Kidney (tissue), 13 donors: ENCODE measurements at regions not wholly inside any gene's neighbourhood (a gene's known extent, or its start where the extent isn't known, plus 50 kb on each side); places are given as distances from the start of the nearest gene placed in this dataset.
"Not testable (repeated sequence)": the region's sequence is repeated elsewhere in the genome, so short reads cannot be mapped to it uniquely, and the experiment has no call there.

Experiments
- DNase-seq, 5 donors: peaks; one replicate each; pipeline ENCODE4 v3.0.0-alpha.2; 2013 to 2020
- FAIRE-seq: peaks from 2 replicates; lab custom pipeline; 2012; peaks lifted over from hg19 to GRCh38; lab: Jason Lieb, UNC
- H3K27ac ChIP-seq, 2 donors: one replicate each; pipeline ENCODE4 v1.7.0; 2013; ENCODE audit warnings: low read depth in 2 of 2, low read length in 2 of 2, inconsistent platforms in 1 of 2
- H3K27me3 ChIP-seq: one replicate; pipeline ENCODE4 v1.7.1; 2013; ENCODE audit warnings: low read length, inconsistent platforms; ENCODE audit not compliant: control insufficient read depth, insufficient read depth
- H3K36me3 ChIP-seq, 3 donors: one replicate each; pipeline versions ENCODE4 v1.7.0 to v1.7.1; 2013; ENCODE audit warnings: low read length in 3 of 3, control low read depth in 1 of 3, inconsistent platforms in 1 of 3; ENCODE audit not compliant: insufficient read depth in 3 of 3, control insufficient read depth in 2 of 3
- H3K4me1 ChIP-seq, 3 donors: one replicate each; pipeline versions ENCODE4 v1.7.0 to v1.7.1; 2013; ENCODE audit warnings: low read length in 3 of 3, inconsistent platforms in 1 of 3, low read depth in 1 of 3; ENCODE audit not compliant: control insufficient read depth in 2 of 3, insufficient read depth in 2 of 3
- H3K4me3 ChIP-seq, 3 donors: one replicate each; pipeline versions ENCODE4 v1.7.0 to v1.8.1; 2013; ENCODE audit warnings: low read length in 3 of 3, control low read depth in 1 of 3, inconsistent platforms in 1 of 3
- H3K9ac ChIP-seq, 3 donors: one replicate each; pipeline versions ENCODE4 v1.7.0 to v1.7.1; 2013; ENCODE audit warnings: low read length in 3 of 3, control low read depth in 1 of 3, inconsistent platforms in 1 of 3
- H3K9me3 ChIP-seq, 3 donors: one replicate each; pipeline versions ENCODE4 v1.7.0 to v1.7.1; 2013; ENCODE audit warnings: low read length in 3 of 3, control low read depth in 1 of 3, inconsistent platforms in 1 of 3; ENCODE audit not compliant: control insufficient read depth in 2 of 3, insufficient read depth in 1 of 3
- intact Hi-C: fragments of 100-400 bp; cut with DNase I; formaldehyde crosslinking; loops from one replicate; pipeline ENCODE4 v1.11.1; 2022
- TF ChIP-seq, protein P1 (sequence below): IDR thresholded peaks from 3 replicates; pipeline ENCODE4 v1.5.1; 2012; ENCODE audit warnings: mild to moderate bottlenecking, moderate library complexity, borderline replicate concordance; ENCODE audit not compliant: insufficient read depth; ENCODE audit errors: extremely low read depth
- donor health status: control.
- donor health status: control.
- donor health status: control.
- donor health status: control.
- donor health status: control.
- donor health status: DM: yes; HTN: yes; CAD: no.
- donor health status: Normal renal cell carcinoma (clear cell type).

DNA sequence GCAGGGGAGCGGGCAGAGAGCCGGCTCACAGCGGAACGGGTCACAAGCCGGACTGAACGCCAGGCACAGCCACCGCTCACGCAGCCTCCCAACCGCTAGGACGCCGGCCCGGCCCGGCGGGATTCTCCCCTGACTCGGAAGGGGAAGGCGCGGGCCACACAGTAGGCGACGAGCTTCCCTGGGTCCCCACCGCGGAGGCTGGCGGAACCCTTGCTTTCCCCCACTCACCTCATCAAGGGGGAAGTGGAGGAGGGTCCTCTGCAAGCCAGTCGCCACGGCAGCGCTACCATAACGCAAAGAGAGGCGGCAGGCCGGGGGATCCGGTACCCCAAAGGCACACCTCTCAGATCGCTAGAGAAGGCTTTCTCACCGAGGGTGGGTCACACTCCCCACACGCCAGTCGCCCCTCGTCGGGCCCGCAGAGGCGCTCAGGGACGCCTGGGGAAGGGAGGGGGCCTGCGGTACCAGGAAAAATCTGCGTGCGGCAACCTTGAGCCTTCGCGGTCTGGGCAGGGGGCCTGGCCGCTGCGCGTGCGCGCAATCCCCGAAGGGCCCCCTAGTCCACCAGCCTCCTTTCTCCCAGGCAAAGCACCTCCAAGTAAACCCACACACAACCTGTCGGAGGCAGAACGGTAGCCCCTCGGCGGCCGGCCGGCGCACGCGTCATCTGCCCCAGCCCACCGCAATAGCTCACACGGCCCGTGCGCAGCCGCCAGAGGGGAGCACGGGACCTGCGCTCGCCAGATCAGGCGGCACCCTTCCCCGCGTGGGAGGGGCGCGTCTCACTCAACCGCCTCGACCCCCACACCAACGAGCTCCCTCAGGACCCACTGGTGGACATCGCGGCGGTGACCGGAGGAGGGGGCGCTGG, 95.8 kb upstream of the ANKRD30BL start:
- not testable (repeated sequence) for FAIRE-seq
- peak; percentile 52 to 66 (median 61) for DNase-seq

GRCh38 chr2:132259276-132259675, 97.5 kb upstream of the ANKRD30BL start:
- not testable (repeated sequence) for H3K27me3 ChIP-seq, FAIRE-seq

More for the DNA sequence above, 95.8 kb upstream of the ANKRD30BL start:
- H3K4me3 ChIP-seq, H3K27ac ChIP-seq, H3K4me1 ChIP-seq, H3K9ac ChIP-seq, H3K36me3 ChIP-seq, H3K27me3 ChIP-seq, intact Hi-C loops, H3K9me3 ChIP-seq: not testable (repeated sequence)

DNA sequence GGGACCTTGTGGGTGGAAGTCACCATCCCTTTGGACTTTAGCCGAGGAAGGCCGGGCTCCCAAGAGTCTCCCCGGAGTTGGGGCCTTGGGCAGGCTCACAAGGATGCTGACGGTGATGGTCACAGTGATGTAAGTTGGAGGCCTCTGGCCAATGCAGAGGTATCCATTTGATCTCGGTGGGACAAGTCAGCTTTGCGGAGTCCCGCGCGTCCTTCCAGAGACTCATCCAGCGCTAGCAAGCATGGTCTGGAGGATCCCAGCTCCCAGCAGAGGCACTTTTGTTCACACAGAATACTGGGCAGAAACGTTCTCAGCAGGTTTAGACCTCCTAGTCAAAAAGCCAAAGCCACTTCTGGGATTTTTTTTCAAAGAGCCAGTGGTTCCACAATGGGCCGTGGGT, 103.8 kb upstream of the ANKRD30BL start:
- H3K27ac ChIP-seq, H3K27me3 ChIP-seq, intact Hi-C loops, H3K4me1 ChIP-seq, FAIRE-seq, H3K9me3 ChIP-seq, DNase-seq, H3K36me3 ChIP-seq, H3K4me3 ChIP-seq, H3K9ac ChIP-seq: not testable (repeated sequence)

More at GRCh38 chr2:132259276-132259675, 97.5 kb upstream of the ANKRD30BL start:
- intact Hi-C loops, H3K9ac ChIP-seq, H3K27ac ChIP-seq, H3K36me3 ChIP-seq, H3K4me1 ChIP-seq, H3K9me3 ChIP-seq, DNase-seq, H3K4me3 ChIP-seq: not testable (repeated sequence)

GRCh38 chr2:132267105-132267497, 105.3 kb upstream of the ANKRD30BL start:
- H3K27me3 ChIP-seq: peaks cover 3% of the 10 kb centered on the region
- no peak for FAIRE-seq
- DNase-seq: no peak
- H3K4me1 ChIP-seq: peaks cover 0 to 2% (median 0%) of the 10 kb centered on the region in 3 donors
- H3K4me3 ChIP-seq: peak overlapping the region in 1 of 3 donors; percentile 20
- no peaks in the 10 kb centered on the region for H3K36me3 ChIP-seq
- intact Hi-C loops: no loop called here
- TF ChIP-seq, protein P1, sequence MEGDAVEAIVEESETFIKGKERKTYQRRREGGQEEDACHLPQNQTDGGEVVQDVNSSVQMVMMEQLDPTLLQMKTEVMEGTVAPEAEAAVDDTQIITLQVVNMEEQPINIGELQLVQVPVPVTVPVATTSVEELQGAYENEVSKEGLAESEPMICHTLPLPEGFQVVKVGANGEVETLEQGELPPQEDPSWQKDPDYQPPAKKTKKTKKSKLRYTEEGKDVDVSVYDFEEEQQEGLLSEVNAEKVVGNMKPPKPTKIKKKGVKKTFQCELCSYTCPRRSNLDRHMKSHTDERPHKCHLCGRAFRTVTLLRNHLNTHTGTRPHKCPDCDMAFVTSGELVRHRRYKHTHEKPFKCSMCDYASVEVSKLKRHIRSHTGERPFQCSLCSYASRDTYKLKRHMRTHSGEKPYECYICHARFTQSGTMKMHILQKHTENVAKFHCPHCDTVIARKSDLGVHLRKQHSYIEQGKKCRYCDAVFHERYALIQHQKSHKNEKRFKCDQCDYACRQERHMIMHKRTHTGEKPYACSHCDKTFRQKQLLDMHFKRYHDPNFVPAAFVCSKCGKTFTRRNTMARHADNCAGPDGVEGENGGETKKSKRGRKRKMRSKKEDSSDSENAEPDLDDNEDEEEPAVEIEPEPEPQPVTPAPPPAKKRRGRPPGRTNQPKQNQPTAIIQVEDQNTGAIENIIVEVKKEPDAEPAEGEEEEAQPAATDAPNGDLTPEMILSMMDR: no peak
- no peaks in the 10 kb centered on the region for H3K9me3 ChIP-seq
- H3K9ac ChIP-seq: peak overlapping the region in 1 of 3 donors; percentile 11
- H3K27ac ChIP-seq: no peak overlapping the region

GRCh38 chr2:132267498-132268283, 105.9 kb upstream of the ANKRD30BL start:
- H3K9me3 ChIP-seq, FAIRE-seq, H3K27me3 ChIP-seq, H3K36me3 ChIP-seq, H3K27ac ChIP-seq, H3K4me1 ChIP-seq, intact Hi-C loops: not testable (repeated sequence)
- Histone ChIP-seq H3K9ac (peak overlapping the region in 1 of 3 donors; percentile 11), H3K4me3 (peak overlapping the region; percentile 3 to 20 (median 20))
- peak in 3 of 5 donors; percentile 58 to 74 (median 66) for DNase-seq
